RWPE1 (cell line): ENCODE measurements at regions not wholly inside any gene's neighbourhood (a gene's known extent, or its start where the extent isn't known, plus 50 kb on each side); places are given as distances from the start of the nearest gene placed in this dataset.
A peak's percentile ranks its signal among the peaks of the same experiment; 100 is the strongest.

Experiments
- CTCF ChIA-PET: fragments of 350-600 bp; sonication (Branson Sonifier 250); formaldehyde crosslinking; extraction: SDS; loops from one replicate; lab custom pipeline; 2021; lab: Yijun Ruan, JAX
- POLR2A ChIA-PET: fragments of 400-600 bp; formaldehyde crosslinking; extraction: SDS; loops from one replicate; lab custom pipeline; 2020; ENCODE audit warnings: antibody characterized with exemption; ENCODE audit not compliant: low non-redundant PET; lab: Yijun Ruan, JAX
- DNase-seq: peaks from one replicate; pipeline ENCODE4 v3.0.0; 2012; ENCODE audit warnings: low spot score
- H3K27ac ChIP-seq: fragments of 450-650 bp; 2 replicates; pipeline ENCODE4 v1.5.1; 2017
- TF ChIP-seq, protein P1 (sequence below): fragments of 450-650 bp; conservative IDR thresholded peaks from 2 replicates; pipeline ENCODE4 v1.5.1; 2017; ENCODE audit warnings: low read depth, mild to moderate bottlenecking

DNA sequence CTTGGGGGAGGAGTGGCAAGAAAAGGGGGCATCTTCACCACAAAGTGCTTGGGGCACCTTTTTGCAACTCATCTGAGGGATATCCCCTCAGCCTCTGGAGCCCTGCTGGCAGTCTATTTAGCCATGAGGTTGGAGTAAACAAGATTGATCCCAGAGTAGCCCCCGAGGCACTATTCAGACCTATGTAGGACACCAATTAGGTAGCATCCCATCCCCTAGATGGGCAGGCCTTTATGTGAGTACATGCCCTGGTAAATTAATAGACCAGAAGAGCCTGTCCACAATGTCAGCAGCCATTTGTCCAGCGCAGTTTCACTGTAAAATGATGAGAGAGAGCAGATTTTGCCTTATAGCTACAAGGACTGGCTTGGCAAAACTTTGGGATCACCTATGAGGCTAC lies 221.4 kb downstream of the DRD1 start:
- no peak overlapping the region for H3K27ac ChIP-seq
- CTCF ChIA-PET: no interaction called here
- POLR2A ChIA-PET: no interaction called here
- TF ChIP-seq, protein P1, sequence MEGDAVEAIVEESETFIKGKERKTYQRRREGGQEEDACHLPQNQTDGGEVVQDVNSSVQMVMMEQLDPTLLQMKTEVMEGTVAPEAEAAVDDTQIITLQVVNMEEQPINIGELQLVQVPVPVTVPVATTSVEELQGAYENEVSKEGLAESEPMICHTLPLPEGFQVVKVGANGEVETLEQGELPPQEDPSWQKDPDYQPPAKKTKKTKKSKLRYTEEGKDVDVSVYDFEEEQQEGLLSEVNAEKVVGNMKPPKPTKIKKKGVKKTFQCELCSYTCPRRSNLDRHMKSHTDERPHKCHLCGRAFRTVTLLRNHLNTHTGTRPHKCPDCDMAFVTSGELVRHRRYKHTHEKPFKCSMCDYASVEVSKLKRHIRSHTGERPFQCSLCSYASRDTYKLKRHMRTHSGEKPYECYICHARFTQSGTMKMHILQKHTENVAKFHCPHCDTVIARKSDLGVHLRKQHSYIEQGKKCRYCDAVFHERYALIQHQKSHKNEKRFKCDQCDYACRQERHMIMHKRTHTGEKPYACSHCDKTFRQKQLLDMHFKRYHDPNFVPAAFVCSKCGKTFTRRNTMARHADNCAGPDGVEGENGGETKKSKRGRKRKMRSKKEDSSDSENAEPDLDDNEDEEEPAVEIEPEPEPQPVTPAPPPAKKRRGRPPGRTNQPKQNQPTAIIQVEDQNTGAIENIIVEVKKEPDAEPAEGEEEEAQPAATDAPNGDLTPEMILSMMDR: no peak
- no peak for DNase-seq

DNA sequence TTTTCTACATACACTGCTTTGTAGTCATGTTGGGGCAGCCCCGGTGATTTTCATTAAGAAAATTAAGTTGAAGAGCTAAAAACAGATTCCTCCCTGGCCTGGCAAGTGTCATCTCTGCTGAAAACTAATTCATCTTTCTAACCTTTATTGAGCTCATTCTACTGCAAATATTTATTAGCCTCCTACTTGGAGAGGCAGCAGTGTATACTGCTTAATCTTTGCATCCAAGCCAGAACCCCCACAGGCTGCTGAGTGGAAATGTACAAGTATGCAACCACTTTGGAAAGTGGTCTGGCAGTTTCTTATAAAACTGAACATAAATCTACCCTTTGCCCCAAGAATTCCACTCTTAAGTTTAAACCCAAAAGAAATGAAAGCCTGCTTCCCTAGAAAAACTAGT lies 223.4 kb downstream of the DRD1 start:
- no peak overlapping the region for H3K27ac ChIP-seq
- TF ChIP-seq, protein P1: no peak
- POLR2A ChIA-PET: no interaction called here
- no peak for DNase-seq
- CTCF ChIA-PET: no interaction called here

DNA sequence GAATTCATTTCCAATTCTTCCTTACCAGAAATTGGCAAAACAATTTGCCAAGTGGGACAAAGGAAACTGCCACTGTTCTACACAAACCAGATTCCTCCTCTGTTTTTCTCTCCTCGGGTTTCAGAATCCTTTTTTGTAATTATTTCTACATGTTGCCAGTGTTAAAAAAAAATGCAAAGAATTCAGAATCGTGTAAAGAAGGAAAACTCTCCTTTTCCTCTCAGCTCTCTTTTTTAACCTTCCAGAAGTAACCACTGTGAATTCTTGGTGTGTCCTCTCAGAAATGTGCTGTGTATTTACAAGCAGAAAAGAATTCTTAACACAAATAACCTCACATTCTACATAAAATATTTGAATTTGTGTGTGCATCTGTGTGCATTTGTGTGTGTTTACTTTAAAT lies 224.6 kb downstream of the DRD1 start:
- TF ChIP-seq, protein P1: no peak
- POLR2A ChIA-PET: no interaction called here
- DNase-seq: no peak
- no peak overlapping the region for H3K27ac ChIP-seq
- CTCF ChIA-PET: interaction anchor here (0.6 to 0.7 kb wide), 2 partner anchors 22 to 143 kb away, joined by 3 to 4 read pairs; no protein-coding TSS in a partner anchor

DNA sequence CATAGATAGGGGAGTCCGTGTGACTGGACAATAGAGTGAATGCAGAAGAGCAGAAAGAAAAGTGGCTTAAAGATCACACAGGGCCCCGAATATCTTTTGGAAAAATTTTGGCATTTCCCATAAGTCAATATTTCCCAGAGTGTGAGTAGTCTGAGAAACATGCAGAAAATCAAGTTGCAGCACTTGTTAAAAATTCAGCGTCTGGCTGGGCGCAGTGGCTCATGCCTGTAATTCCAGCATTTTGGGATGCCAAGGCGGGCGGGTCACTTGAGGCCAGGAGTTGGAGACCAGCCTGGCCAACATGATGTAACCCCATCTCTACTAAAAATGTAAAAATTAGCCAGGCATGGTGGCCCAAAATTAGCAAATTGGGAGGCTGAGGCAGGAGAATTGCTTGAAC lies 227.0 kb downstream of the DRD1 start:
- DNase-seq: no peak
- ChIA-PET CTCF (no interaction called here), POLR2A (no interaction called here)

DNA sequence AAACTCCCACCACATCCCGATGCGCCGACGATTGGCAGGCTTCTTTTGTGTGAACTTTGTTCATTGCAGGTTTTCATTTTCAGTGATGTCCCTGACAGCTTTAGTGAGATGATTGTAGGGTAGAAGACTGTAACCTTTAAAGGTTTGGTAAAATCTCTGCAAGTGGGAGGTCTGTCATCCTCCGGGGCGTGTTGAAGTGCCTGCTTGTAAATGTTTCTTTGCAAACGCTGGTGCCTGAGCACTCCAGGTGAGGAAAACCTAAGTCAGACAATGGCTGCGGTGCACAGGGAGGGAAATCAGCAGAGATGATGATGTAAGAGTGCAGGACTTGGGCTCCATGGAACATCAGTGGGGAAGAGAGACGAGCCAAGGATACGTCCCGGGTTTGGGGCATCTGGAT lies 228.1 kb downstream of the DRD1 start:
- TF ChIP-seq, protein P1: no peak
- no peak overlapping the region for H3K27ac ChIP-seq
- DNase-seq: no peak
- POLR2A ChIA-PET: no interaction called here
- CTCF ChIA-PET: no interaction called here

More for the DNA sequence above, 227.0 kb downstream of the DRD1 start:
- TF ChIP-seq, protein P1: no peak
- H3K27ac ChIP-seq: peak overlapping the region; percentile 22; the same call in 1 of the 2 replicates

DNA sequence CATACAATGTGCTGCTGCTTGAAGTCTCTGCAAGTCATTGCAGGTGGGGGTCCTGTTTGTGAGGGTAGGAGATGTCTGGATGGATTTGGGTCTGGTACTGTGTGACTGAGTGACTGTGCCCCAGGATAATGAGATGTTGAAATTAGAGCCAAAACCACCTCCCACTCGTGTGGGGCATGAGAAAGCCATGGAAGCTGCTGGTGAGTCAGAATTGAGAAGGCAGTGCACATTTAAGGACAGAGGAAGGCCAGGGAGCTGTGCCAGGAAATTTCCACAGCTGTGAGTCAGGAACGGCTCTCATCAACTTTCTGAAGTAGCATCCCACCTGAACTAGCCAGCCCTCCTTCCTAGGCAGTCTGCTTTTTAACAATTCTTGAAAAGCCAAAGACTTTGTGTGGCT lies 229.8 kb downstream of the DRD1 start:
- ChIA-PET POLR2A (no interaction called here), CTCF (interaction anchor here (1.4 kb wide), 1 partner anchor 12 kb away, joined by 4 read pairs; no protein-coding TSS in a partner anchor)
- peak; percentile 89 for DNase-seq
- TF ChIP-seq, protein P1: no peak
- no peak overlapping the region for H3K27ac ChIP-seq
